NCI-H1417 (cell line): ENCODE measurements at regions not wholly inside any gene's neighbourhood (a gene's known extent, or its start where the extent isn't known, plus 50 kb on each side); places are given as distances from the start of the nearest gene placed in this dataset.

Experiments
- DNase-seq, 3 experiments: peaks; one replicate each; lab custom pipeline; 2025; lab: John Stamatoyannopoulos, UW

DNA sequence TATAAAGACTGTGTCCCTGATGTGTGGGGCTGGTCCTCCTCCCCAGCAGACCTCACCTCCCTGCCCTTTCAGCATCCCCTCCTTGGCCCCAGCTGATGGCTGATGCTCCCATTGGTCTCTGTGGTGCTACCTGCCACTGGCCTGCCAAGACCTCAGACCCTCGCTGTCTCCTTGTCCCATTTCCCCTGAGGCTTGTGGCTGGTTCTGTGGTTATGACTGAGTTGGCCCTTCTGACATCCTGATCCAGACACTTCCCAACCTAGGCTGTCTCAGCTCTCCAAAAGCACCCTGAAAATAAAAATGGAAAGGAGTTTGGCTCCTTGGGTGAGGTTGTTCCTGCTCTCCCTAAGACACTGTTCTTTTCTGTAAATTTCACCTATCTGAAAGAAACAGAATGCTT lies 214.2 kb downstream of the RPS24 start:
- no peak for DNase-seq

DNA sequence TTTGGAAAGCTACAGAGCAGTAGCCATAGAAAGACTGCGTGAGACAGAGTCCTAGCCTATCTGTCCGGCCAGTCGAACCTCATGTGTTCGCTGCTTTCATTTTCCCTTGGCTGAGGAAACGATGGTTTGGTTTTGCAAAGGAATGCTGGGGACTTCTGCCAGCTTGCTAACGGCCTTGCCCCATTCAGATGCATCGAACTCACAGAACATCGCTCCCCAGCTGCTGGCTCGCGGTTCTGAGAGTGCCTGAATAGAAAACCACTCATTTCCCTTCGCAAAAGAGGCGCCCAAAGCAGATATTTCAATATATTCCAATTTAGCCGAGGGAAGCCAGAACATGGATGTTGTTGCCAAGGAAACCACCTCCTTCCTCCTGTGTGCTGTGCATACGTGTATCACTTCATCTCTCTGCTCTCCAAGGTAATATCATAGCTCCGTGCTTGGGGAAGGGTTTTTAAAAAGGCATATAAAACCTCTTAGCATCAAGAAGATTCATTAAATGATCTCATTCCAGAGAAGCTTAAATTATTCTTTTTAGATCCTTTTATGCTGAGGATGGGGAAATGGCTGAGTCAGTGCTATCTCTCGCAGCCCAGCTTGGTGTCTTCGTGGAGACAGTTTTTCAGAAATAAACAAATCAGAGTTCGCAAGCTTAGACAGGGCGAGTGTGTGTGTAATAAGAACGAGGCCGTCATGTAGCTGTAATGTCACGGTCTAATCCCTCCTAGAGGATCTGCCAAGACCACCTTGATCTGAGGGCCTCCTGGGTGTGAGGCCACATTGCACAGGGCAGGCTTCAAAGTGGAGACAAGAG lies 215.2 kb downstream of the RPS24 start:
- no peak for DNase-seq

DNA sequence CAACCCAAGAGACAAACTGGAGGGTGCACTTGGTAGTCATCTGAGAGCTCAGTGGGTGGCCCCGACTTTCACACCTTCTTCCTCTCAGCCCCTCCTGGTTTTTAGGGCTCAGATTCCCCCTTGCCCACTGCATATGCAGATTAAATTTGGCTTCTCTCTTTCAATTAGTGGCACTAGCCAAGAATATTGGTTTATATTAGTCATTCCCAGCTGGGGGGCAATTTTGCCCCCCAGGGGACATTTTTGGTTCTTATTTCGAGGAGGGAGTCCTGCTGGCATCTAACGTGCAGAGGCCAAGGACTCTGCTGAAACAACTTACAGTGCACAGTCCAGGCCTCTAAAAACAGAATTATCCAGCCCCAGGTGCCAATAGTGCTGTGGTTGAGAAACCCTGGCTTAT lies 216.0 kb downstream of the RPS24 start:
- DNase-seq = no peak

DNA sequence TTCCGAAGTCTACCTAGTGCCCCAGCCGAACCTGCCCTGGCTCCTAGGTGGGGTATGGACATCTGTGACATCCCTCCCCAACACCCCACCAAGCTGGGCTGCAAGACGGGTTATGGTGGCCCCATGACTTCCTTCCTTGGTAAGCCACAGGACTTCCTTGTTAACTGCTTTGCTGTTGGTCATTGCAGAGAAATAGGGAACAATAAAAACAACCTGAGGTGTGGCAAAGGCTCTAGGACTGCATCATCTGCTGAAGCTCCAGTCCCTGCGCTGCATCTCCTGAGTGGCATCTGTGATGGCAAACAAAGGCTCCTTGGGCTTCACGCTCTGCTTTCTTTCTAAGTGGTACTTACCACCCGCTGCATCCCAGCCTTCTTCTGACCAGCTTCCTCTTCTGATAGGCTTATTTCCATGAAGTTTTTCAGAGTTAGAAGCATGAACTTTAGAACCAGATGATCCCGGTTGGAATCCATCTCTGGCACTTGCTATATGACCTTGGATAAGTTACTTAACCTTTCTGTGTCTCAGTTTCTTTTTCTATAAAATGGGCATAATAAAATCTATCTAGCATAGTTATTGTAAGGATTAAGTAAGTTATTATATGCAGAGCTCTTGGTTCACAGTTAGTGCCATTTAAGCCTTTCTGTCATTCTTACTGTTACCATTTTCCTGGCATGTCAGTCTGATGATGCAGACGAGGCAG lies 216.8 kb downstream of the RPS24 start:
- DNase-seq = peak in 1 of 3 experiments; percentile 74

DNA sequence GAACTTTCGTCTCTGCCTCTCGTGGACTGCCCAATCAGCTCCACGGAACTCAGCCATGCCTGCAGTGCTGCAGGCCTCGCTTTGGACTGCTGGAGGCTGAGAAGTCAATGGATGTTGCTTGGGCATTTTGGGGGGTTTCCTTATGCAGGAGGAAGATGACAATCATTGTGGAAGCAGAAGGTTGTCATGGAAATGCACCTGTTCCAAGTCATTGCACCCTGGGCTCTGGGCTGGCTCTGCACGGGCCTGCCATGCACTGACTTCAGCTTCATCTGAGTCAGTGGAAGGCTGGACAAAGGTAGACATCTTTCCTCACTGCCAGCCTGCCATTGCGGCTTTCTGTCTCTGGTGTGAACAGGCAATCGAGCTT lies 217.3 kb downstream of the RPS24 start:
- no peak for DNase-seq

DNA sequence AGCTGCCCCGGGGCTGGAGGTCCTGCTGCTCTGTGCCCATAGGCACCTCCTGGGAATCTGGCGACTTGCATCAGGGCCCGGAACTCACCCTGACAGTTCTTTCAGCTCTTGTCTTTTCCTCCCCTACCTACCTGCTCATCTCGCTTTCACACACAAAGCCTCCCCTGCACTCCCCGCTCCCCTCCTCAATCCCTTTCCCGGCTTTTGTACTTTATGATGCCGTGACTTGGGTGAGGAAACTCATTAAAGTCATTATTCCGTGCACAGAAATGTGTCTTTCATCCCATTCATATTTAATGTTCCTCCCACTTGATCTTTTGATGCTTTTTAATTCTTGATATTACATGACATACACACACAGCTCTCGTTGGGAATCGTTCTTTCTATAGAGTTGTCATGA lies 218.6 kb downstream of the RPS24 start:
- no peak for DNase-seq

DNA sequence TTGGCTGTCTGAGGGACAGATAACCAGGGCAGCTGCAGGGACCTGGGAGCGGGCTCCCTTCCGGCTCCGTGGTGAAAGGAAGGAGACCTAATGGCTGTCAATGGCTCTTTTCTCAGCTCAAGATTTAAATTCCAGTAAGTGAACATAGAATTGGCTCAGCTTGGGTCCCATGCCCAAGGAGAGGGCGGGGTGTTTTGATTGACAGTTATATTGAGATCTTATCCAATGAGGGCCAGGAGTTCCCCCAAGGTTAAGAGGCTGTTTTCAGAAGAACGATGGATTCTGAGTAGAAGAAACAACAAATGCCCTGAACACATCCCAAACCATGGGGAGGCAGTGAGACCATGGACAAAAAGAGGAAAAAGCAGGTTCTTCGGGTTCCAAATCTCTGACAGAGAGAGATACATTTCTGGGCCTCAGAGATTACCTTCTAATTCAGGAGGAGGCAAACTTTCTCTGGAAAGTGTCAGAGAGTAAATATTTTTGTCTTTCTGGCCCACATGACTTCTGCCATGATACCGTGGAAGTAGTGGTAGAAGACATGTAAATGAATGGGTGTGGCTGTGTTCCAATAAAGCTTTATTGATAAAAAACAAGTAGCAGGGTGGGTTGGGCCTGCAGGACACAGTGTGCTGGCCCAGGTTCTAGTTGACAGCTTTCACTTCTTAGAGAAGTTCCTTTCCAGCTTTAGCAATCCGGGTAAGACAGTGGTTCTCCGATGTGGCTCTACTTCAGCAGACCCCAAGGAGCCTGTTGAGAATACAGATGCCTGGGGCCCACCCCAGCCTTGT lies 219.6 kb downstream of the RPS24 start:
- no peak for DNase-seq

DNA sequence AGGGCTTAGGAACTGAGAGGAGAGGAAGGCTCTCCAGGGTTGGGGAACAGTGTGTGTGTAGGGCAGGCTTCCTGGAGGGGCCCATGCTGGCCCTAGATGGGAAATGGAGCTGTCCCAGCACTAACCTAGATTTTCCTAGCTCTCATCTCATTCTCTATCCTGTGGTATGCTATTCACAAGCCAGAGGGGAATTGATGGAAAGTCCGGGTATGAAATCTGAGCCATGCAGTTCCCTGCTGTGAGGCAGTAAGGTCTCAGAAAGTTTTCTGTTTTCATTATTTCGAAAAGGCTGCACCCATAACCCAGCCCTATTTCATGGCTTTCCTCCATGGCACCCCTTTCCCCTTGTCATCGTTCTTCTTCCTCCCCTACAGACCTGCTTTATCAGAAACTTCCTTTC lies 220.3 kb downstream of the RPS24 start:
- no peak for DNase-seq

DNA sequence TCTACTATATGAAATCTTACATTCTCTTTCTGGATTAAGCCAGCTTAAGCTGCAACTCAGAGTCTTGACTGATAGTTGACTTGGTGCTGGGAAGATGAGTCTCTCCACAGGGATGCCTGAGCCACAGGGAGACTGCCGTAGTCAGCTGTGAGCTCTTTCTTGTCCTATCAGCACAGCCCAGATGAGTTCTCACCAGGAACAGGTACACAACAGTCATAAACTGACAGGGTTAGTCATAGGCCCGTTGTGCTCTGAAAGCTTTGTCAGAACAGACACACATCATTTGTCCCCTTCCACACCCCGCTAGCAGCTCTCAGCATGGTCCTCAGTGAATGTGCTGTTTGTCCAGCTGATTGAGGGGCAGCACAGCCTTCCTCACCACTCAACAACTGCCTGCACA lies 221.6 kb downstream of the RPS24 start:
- DNase-seq = no peak

DNA sequence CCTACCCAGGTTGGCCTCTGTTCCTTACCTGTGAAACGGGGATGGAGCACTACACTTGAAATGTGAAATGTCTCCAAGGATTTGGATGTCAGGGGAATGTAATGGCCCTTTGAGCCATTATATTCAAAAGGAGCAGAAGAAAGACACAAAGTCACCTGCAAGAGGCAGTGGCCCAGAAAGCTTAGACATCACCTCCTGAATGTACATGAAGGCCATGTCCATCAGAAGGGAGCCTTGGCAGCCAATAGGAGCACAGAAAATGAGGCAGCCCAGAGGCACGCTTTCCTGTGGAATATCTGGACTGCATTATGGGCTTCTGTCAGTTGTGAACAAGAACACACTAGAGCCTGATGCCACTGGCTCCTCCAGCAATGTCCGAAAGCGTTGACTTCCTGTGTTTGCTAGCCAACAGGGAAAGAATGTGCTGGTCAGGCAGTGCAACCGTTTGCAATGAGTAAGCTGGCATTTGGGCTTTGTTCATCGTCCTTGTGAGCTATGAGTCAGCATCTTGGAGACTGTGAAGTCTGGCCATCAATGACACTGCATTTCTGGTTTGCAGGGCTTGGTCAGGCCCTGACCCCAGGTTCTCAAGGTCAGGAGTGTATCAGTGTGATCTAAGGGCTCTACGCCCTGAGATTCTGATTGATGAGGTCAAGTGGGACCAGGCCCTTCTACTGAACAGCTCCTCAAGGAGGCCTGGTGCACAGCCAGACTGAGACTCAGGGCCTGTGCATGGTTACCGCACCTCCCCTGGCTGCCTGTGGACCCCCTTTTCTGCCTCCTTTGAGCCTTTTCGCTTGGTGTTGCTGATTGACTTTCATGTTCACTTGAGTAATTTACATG lies 222.4 kb downstream of the RPS24 start:
- no peak for DNase-seq

DNA sequence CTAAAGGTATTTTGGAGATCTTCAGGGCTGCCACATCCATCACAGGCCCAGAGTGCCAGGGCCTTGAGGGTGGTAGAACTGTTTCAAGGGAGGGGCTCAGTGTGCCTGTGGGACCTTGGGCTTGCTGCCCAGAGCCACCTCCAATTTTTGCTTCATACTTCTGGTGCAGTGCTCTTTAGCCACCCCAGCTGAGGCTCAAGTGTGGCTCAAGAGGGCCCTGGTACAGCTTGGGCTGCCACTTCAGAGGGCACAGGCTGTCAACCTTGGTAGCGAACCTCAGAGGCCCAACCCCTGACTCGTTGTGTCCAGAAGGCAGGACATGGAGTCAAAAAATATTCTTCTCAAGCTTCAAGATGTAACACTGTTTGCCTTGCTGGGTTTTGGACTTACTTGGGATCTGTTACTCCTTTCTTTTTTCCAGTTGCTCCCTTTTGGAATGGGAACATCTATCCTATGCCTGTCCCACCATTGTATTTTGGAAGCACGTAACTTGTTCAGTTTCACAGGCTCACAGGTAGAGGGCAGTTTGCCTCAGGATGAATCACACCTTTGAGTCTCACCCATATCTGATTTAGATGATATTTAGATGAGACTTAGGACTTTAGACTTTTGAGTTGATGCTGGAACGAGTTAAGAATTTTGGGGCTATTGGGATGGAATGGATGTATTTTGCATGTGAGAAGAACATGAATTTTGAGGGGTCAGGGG lies 224.8 kb downstream of the RPS24 start:
- DNase-seq = no peak

DNA sequence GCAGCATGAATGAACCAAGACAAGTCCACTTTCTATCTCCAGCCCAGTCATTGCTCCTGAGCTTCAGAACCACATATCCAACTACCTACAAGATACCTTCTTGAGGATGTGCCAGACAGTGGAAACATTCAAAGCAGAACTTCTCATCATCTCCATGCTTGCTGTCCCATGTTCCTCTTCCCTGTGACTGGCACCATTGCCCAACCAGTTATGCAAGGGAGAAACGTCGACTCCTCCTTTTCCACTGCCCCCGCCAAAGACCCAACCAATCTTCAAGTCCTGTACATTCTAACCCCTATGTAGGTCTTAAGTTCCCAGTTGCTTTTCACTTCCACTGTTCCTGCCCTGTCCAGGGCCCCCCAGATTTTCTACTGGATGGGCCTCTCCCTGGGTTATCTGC lies 225.7 kb downstream of the RPS24 start:
- DNase-seq = no peak

DNA sequence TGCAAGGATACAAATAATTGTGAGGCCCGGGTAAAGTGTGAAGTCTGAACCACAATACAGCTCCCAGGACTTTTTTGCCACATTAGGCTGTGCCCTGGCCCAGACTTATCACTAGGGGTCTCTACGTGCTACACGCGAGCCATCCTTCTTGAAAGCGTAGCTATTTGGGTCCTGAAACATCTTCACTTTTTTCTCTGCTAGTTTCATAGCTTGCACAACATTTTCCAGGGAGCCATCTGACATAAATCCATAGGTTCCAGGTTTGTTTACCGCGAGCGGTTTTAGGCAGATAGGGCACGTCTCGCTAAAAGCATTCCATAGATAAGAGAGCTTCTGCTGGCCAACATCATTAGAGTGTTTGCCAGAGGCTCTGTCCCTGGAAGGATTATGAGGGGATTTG lies 226.5 kb downstream of the RPS24 start:
- DNase-seq = no peak

DNA sequence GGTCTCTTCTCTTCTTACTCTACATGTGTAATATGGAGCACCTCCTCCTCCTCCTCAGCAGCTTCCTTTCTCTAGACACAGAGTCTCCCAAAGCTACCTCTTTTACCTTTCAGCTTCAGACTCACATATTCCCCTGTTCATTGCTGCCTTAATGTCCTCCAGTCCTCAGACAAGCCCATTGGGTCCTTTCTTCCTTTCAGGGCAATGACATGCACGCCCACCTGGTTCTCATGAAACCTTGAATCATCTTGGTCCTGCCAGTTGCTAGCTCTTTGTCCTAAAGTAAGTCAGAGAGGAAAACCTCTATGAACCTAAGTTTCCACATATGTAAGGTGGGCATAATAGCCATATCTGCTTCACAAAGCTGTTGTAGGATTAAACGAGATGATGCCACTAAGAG lies 227.0 kb downstream of the RPS24 start:
- no peak for DNase-seq

DNA sequence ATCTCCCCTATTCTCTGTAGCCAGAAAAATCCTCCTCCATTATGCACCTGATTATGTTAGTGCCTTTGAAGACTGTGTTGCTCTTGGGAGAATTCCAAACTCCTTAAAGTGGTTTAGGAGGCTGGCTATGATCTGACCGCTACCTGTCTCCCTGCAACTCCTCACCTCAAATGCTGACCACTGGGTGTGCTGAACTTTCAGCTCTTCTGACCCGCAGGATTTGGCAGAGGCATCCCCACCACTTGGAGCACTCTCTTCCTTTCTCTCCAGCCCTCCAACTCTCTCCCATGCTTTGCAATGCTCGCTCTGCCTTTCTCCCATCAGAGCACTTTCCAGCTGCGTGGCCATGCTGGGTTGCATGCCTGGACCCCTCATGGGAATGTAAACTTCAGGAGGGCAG lies 227.6 kb downstream of the RPS24 start:
- DNase-seq = no peak

DNA sequence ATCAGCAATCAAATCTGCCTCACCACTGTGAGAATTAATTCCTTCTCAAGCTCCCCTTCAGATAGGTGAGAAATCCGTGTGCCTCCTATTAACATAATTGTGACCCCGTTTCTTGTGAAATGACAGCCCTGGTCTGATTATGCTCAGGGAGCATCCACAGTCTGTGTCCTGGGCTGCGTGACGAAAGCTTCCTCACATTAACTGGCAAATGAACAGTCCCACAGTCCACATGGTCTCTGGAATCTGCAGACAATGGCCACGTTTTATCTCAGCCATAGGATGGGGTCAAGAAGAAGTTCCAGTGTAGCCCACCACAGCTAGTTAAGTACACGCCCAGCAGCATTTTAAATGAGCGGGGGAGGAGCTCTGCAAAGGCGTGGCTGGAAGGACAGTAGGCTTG lies 229.2 kb downstream of the RPS24 start:
- no peak for DNase-seq

DNA sequence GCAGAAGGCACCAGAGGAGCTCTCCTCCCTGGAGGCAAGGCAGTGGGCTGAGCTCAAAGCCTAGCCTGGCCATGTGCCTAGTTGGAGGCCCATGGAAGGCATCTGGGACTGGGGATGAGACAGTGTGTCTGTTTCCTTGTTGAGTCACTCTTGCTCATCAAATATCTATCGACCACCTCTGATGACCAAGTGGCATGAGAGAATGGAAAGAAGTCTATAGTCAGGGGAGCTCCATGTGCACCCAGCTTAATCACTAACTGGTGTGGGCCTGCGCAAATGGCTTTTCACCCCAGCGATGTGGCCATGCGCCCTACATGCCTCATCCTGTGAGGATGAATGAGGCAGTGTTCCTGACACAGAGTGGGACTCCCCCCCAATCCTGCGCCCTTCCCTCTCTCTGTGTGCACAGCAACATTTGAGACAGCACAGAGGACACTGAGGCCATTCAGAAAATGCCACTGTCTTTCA lies 229.9 kb downstream of the RPS24 start:
- no peak for DNase-seq

DNA sequence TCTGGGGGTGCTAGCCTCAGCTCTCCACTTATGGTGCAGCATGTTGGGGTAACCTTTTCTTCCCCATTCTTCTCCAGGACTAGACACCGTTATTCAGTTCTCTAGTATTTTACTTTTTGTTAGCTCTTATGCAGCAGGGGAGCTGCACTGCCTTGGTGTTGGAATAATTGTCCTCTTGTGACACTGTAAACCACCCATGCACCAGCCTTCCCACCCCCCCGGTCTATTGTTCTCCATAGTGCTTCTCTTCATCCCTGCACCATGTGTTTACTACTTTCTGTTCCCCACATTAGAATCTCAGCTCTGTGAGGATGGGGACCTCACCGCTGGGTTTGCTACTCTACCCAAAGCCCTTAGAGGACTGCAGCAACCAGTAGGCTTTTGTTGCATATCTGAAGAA lies 230.7 kb downstream of the RPS24 start:
- no peak for DNase-seq

DNA sequence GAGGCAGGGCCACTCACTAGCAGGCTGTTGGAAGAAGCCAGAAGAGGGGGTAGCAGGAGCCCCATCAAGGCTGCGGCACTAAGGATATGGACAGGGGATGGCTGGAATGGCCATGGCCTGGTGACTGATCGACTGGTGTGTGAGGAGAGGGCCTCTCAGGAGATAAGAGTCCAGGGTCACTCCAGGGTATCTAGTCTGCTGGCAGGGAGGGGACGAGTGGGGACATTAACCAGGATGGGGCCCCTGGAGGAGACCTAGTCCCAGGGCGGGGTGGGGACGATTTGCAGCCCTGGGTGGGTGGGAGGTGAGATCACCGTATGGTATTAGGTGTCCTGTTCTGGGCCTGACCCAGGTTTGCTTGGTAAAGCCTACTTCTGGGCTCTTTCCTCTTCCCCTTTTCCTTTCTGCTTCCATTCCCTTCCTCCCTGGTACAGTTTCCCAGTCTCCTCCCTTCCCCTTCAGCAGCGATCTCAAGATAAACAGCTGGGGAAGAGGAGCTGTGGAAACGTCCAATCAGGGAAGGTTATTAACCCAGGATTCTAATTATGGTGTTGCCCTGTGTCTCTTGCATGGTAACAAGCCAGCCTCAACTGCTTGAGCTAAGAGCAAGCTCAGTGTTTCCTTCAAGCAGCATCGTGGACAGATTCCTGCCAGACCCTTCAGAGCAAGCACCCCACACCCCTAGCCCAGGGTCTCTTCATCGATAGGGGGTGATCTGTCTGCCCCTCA lies 233.2 kb downstream of the RPS24 start:
- peak in 2 of 3 experiments; percentile 45 to 78 for DNase-seq

DNA sequence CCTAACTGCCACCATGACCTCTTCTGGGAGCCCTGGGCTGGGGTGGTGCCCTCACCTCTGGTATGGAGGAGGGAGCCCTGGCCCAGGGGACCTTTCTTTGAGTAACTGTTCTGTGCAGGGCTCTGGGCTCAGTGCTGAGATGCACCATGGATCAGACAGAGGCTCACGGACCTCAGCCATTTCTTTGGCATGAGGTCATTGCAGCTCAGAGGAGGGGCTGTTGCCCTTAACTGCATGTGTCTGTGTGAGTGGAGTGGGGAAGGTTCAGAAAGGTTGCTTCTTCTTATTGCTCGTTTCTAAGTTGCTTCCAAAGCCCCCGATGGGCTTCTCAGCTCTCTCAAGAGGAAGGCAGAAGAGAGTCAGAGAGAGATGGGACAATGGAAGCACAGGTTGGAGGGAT lies 233.9 kb downstream of the RPS24 start:
- peak in 1 of 3 experiments; percentile 34 for DNase-seq

DNA sequence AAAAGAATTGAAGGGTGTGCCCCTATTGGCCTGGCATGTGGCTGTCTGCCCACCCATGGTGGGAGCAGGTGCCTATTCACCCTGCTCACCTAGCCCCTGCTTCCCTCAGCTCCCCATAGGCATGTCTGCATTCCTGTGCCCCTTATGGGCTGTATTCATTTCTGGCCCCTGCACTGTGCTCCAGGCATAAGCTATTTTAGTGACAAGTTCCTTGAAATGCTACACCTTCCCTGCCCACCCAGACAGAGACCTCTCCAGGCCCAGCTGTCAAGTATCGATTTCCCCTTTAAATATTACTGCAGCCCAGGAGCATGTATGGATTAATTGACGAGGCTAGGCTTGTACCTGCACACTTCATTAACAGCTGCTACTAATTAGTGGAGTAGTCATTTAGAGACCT lies 235.4 kb downstream of the RPS24 start:
- no peak for DNase-seq
